Right cardiac atrium (tissue), 5 donors: ENCODE measurements at regions not wholly inside any gene's neighbourhood (a gene's known extent, or its start where the extent isn't known, plus 50 kb on each side); places are given as distances from the start of the nearest gene placed in this dataset.

Experiments
- ATAC-seq, 2 donors: fragments of 200-7000 bp; cut with Tn5 transposase; one replicate each; pipeline versions ENCODE4 v1.8.0 to v1.9.1; 2020; ENCODE audit warnings: moderate library complexity in 2 of 2, mild to moderate bottlenecking in 1 of 2
- DNase-seq, 3 donors: peaks; one replicate each; pipeline ENCODE4 v3.0.0-alpha.2; 2020
- H3K27ac ChIP-seq: one replicate; pipeline ENCODE4 v1.5.1; 2013; ENCODE audit warnings: mild to moderate bottlenecking, low read length, control low read depth, moderate library complexity
- H3K27me3 ChIP-seq: one replicate; pipeline ENCODE4 v1.6.1; 2013; ENCODE audit not compliant: control insufficient read depth, insufficient read depth
- H3K4me1 ChIP-seq: one replicate; pipeline ENCODE4 v1.6.1; 2013; ENCODE audit warnings: low read length; ENCODE audit not compliant: control insufficient read depth, insufficient read depth
- H3K4me3 ChIP-seq: one replicate; pipeline ENCODE4 v1.5.1; 2013; ENCODE audit warnings: low read length, control low read depth
- H3K9me3 ChIP-seq: one replicate; pipeline ENCODE4 v1.6.1; 2013; ENCODE audit warnings: low read length; ENCODE audit not compliant: control insufficient read depth
- WGBS: extraction: QIAGEN DNeasy Blood & Tissue Kit; methylation state at CpG from one replicate; pipeline ENCODE4 v1.1.7; 2013; 5-methylcytosine and 5-hydroxymethylcytosine counted together
- intact Hi-C, 4 donors: fragments of 100-400 bp; cut with DNase I; formaldehyde crosslinking; loops; one replicate each; pipeline versions ENCODE4 v1.11.0 to v1.14.0; 2022 to 2023
- donor health status: healthy with polysubstance abuse.
- donor health status: DM: no; HTN: yes; CAD: no.
- donor health status: DM: no; HTN: no; CAD: no.
- donor health status: DM: no; HTN: yes; CAD: no; lungs with severe emphysema.
- donor health status: DM: yes; HTN: yes; CAD: no.

DNA sequence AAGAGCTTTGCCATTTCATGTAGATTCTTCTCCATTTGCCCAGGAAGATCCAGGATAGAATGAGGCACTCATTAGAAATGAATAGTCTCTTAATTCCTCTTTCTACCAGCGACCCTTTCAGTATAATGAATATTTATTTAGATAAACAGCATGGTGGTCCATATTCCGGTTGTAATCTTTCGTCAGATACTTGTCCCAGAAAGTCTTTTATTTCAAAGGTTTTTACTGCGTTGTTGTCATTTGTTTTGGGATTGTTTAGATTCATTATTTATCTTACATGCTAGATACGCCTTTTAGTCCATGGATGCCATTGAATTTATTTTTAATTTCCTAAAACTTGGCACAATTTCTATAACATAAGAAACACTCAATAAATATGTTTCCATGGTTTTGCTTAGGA is 139.7 kb upstream of the FLRT2 start:
- 90% methylated on average over 5 of the region's 5 CpGs for WGBS
- intact Hi-C loops: no loop called here
- no peaks in the 10 kb centered on the region for H3K9me3 ChIP-seq
- no peak overlapping the region for H3K27ac ChIP-seq
- H3K4me3 ChIP-seq: no peak overlapping the region
- no peak for ATAC-seq
- no peak for DNase-seq
- H3K27me3 ChIP-seq: no peaks in the 10 kb centered on the region
- no peaks in the 10 kb centered on the region for H3K4me1 ChIP-seq

DNA sequence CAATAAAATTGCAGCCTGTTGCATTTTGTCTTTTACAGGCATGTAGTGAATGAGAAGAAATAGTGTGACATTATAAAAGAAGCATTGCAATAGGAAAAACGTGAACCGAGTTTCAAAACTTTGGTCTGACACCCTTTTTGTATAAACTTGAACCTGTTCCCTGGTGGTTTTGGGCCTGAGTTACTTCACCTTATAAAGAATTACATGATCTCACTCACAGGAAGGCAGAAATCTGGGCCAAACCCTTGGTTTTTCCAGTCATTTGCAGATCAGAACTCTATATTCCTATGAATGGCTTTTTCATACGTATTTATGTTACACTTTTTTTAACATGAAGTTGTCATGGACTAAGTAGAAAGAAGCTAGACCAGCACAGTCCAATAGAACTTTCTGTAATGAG is 138.5 kb upstream of the FLRT2 start:
- H3K9me3 ChIP-seq: no peaks in the 10 kb centered on the region
- H3K27ac ChIP-seq: no peak overlapping the region
- intact Hi-C loops: no loop called here
- 89% methylated on average over 3 of the region's 3 CpGs for WGBS
- no peaks in the 10 kb centered on the region for H3K4me1 ChIP-seq
- ATAC-seq (no peak), DNase-seq (no peak)
- no peak overlapping the region for H3K4me3 ChIP-seq
- H3K27me3 ChIP-seq: no peaks in the 10 kb centered on the region

GRCh38 chr14:85391892-85392291 is 138.1 kb upstream of the FLRT2 start:
- Histone ChIP-seq H3K27ac (no peak overlapping the region), H3K4me1 (no peaks in the 10 kb centered on the region), H3K9me3 (no peaks in the 10 kb centered on the region), H3K27me3 (no peaks in the 10 kb centered on the region), H3K4me3 (no peak overlapping the region)
- DNase-seq: no peak
- WGBS: 67% methylated on average over 3 of the region's 3 CpGs
- intact Hi-C loops: no loop called here
- ATAC-seq: no peak

DNA sequence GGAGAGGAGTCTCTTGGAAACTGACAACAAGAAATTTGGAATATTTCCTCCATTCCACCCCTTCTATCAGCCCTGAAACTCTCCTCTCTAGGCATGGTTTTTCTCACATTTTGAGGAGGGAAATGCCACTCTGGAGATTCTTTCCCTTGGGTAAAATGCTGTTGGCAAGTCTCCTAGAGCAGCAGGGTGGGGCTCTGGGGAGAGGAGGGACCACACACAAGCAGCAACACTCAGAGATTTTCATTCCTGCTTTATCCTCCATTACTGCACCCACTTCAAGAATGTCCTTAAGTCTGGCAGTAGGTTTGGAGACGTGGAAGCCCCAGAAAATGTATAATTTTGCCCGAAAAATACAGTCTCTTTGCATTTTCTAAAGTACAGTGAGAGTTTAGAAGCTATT is 130.8 kb upstream of the FLRT2 start:
- intact Hi-C loops: no loop called here
- ATAC-seq (no peak), DNase-seq (no peak)
- H3K4me1 ChIP-seq: peaks cover 5% of the 10 kb centered on the region
- H3K9me3 ChIP-seq: no peaks in the 10 kb centered on the region
- no peak overlapping the region for H3K4me3 ChIP-seq
- H3K27me3 ChIP-seq: no peaks in the 10 kb centered on the region
- no peak overlapping the region for H3K27ac ChIP-seq
- 84% methylated on average over 2 of the region's 2 CpGs for WGBS

- no peaks in the 10 kb centered on the region for H3K27me3 ChIP-seq
- H3K4me1 ChIP-seq: peaks cover 5% of the 10 kb centered on the region
- 67% methylated on average over 3 of the region's 3 CpGs for WGBS
- intact Hi-C loops: no loop called here
- no peak overlapping the region for H3K27ac ChIP-seq
- ATAC-seq (no peak), DNase-seq (no peak)
- no peak overlapping the region for H3K4me3 ChIP-seq
- no peaks in the 10 kb centered on the region for H3K9me3 ChIP-seq
Observed at GRCh38 chr14:85400678-85401077, 129.3 kb upstream of the FLRT2 start.

DNA sequence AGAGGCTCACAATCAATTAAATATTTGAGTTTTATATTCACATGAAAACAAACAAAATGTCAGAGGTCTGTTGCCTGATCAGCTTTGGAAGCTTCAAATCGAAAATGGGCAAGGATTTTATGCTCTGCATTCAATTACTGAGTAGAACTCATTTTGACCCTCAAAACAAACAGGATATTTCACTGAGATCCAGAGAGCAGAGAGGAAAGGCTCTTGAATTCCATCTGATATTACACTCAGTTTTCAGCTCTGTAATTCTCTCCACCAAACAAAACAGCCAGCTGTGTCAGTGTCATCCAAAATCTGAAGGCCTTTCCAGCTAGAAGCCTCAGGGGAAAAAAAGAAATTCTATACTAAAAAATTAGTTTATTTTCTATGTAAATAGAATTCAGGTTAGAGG is 128.6 kb upstream of the FLRT2 start:
- WGBS: 41% methylated on average over 1 of the region's 1 CpG
- Histone ChIP-seq H3K27me3 (no peaks in the 10 kb centered on the region), H3K27ac (no peak overlapping the region), H3K9me3 (no peaks in the 10 kb centered on the region), H3K4me1 (peaks cover 5% of the 10 kb centered on the region), H3K4me3 (no peak overlapping the region)
- intact Hi-C loops: no loop called here
- no peak for DNase-seq
- ATAC-seq: no peak

- ATAC-seq (peak; percentile 83 to 89), DNase-seq (no peak)
- Histone ChIP-seq H3K4me3 (no peak overlapping the region), H3K27ac (no peak overlapping the region), H3K27me3 (no peaks in the 10 kb centered on the region), H3K9me3 (no peaks in the 10 kb centered on the region), H3K4me1 (peaks cover 5% of the 10 kb centered on the region)
- intact Hi-C loops: no loop called here
- WGBS: 43% methylated on average over 7 of the region's 7 CpGs
Observed at GRCh38 chr14:85402569-85403162, 127.3 kb upstream of the FLRT2 start.

GRCh38 chr14:85409481-85410210 is 120.3 kb upstream of the FLRT2 start:
- DNase-seq: no peak
- no peak overlapping the region for H3K27ac ChIP-seq
- H3K27me3 ChIP-seq: no peaks in the 10 kb centered on the region
- no peak for ATAC-seq
- H3K4me1 ChIP-seq: no peaks in the 10 kb centered on the region
- H3K4me3 ChIP-seq: no peak overlapping the region
- no peaks in the 10 kb centered on the region for H3K9me3 ChIP-seq
- intact Hi-C loops: loop anchor here in 3 of 4 donors (10.0 kb wide), 2 partner anchors 115 to 125 kb away; partner anchors contain the start of gene FLRT2 (in 1 of the 3)
- 64% methylated on average over 3 of the region's 3 CpGs for WGBS

GRCh38 chr14:85412756-85413155 is 117.2 kb upstream of the FLRT2 start:
- ATAC-seq: no peak
- WGBS: 100% methylated on average over 1 of the region's 1 CpG
- Histone ChIP-seq H3K4me3 (no peak overlapping the region), H3K27ac (no peak overlapping the region), H3K4me1 (no peaks in the 10 kb centered on the region), H3K27me3 (no peaks in the 10 kb centered on the region), H3K9me3 (no peaks in the 10 kb centered on the region)
- intact Hi-C loops: loop anchor here in 3 of 4 donors (10.0 kb wide), 2 partner anchors 112 to 122 kb away; partner anchors contain the start of gene FLRT2 (in 1 of the 3)
- DNase-seq: no peak

GRCh38 chr14:85413836-85414526 is 116.0 kb upstream of the FLRT2 start:
- Histone ChIP-seq H3K9me3 (no peaks in the 10 kb centered on the region), H3K4me3 (no peak overlapping the region), H3K4me1 (no peaks in the 10 kb centered on the region), H3K27me3 (no peaks in the 10 kb centered on the region), H3K27ac (no peak overlapping the region)
- ATAC-seq (peak in 1 of 2 donors; percentile 13), DNase-seq (no peak)
- intact Hi-C loops: loop anchor here in 3 of 4 donors (10.0 kb wide), 2 partner anchors 111 to 121 kb away; partner anchors contain the start of gene FLRT2 (in 1 of the 3)
- WGBS: 73% methylated on average over 5 of the region's 5 CpGs
